ENCODE measurements at regions not wholly inside any gene's neighbourhood (a gene's known extent, or its start where the extent isn't known, plus 50 kb on each side); places are given as distances from the start of the nearest gene placed in this dataset.

DNA sequence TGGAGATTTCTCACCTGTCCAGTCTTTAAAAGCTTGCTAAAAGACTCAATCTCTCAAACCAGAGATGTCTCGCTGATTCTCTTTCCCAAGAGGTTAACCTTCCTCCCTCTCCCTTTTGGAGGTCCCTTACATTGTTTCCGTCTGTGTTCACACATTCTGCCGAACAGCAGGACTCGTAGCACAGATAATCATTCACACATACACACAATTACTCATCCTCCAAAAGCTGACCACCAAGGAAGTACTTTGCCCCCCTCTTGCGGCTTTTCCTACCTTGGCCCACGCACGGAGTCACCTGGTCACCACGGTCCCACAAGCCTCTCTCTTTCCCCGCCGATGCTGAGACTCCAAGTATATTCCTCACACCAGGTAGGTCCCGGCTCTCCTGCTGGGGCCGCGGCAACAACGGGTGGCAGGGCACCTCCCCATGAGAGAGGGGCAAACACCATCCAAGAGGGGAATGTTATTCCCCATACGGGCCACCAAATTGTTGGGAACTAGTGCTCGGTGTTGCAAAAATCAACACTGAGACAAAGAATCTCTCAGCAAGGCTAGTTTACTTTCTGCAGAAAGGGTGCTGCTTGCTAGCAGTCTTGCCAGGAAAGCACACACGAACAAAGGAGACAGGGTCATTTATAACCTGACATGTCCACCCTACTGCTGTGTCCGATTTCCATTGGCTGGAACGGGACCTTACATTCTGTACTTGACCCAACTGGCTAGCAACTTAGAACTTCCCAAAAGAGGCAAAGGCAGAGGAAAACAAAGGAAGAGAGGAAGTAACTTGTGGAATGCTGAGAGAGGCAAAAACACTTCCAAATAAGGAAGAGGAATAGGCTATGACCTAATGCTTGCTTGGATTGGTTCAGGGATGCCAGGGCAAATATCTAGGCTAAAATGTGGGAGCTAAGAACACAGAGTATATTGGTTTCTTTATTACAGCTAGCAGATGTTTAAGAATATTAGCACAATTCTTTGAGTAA is 102.1 kb upstream of the NECTIN3 start:
- no peak overlapping the region for H3K9ac ChIP-seq (ENCODE audit: insufficient read length, low read depth)
- no peaks in the 10 kb centered on the region for H3K4me1 ChIP-seq (ENCODE audit: insufficient read depth, insufficient read length)
- no peaks in the 10 kb centered on the region for H3K36me3 ChIP-seq (ENCODE audit: insufficient read depth, insufficient read length, low read length)
- H3K27me3 ChIP-seq (ENCODE audit: insufficient read depth, insufficient read length), result no peaks in the 10 kb centered on the region
- no peak overlapping the region for H3K4me3 ChIP-seq (ENCODE audit: insufficient read length, low read depth)
- DNase-seq (ENCODE audit: low read depth, low spot score), result no peak
- no peak for TF ChIP-seq YY1 (IDR thresholded peaks at IDR 0.05; ENCODE audit: insufficient read depth, insufficient read length)
- peaks cover 49% of the 10 kb centered on the region for H3K9me3 ChIP-seq (ENCODE audit: insufficient read depth, low read length)

DNA sequence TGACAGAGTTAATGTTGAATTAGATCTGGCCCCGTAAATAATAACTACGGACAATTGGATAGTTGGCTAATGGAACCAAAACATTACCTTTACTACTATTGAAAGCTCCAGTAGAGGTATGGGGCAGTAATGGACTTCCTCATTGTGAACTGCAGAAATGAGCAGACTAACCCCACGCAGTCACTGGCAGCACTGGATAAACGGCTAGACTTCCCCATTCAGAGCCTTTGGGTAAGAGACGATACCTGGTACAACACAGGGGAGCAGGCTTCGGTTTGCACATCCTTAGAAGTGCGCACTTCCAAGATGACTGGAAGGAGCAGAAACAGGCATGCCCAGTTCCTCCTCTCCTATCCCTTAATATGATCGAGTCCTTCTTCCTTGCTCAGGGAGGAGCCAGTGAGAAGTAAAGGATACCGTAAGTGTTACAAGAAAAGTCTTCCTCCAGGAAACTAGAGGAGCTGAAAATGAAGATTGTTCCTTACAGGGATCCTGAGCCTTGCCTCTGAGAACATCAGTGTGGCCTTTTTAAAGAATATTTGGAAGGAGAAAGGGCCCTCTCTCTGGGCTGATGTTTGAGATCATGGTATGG is 100.5 kb upstream of the NECTIN3 start:
- H3K9me3 ChIP-seq (ENCODE audit: insufficient read depth, low read length), result peaks cover 34% of the 10 kb centered on the region
- DNase-seq (ENCODE audit: low read depth, low spot score), result no peak
- no peaks in the 10 kb centered on the region for H3K27me3 ChIP-seq (ENCODE audit: insufficient read depth, insufficient read length)
- TF ChIP-seq ZNF274 (IDR thresholded peaks at IDR 0.05; ENCODE audit: low read depth, low read length) (no peak), SUZ12 (IDR thresholded peaks at IDR 0.05; ENCODE audit: extremely low read depth, insufficient read depth, insufficient read length) (no peak), YY1 (IDR thresholded peaks at IDR 0.05; ENCODE audit: insufficient read depth, insufficient read length) (no peak)
- no peaks in the 10 kb centered on the region for H3K36me3 ChIP-seq (ENCODE audit: insufficient read depth, insufficient read length, low read length)
- H3K4me1 ChIP-seq (ENCODE audit: insufficient read depth, insufficient read length), result no peaks in the 10 kb centered on the region
- H3K4me3 ChIP-seq (ENCODE audit: insufficient read length, low read depth), result no peak overlapping the region
- no peak overlapping the region for H3K9ac ChIP-seq (ENCODE audit: insufficient read length, low read depth)

DNA sequence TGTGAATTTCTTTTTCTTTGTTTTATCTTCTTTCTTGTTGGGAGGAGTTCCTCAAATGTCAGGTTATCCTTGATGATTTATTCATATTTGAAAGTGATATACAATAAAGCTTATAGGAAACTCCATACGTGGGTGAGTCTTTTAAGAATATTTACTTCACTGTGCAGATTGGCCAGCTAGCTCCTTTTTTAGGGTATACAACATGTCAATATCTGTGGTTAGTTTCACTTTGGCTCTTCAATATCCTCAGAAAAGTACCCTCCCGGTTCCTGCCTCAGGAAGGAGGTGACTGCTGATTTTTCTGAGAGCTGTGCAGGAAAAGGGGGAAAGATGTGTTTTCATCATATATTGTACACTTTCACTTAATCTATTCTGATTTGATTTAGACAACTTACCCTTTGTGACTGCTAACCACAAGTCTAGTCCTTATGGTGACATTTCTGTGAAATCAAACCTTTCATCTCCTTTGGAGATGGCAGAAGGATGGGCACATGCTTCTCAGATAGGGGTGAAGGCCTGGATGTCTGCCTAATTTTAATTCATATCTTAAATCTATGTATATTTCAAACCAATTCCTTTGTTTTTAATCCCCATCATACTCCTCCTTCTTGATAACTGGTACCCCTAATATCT is 98.2 kb upstream of the NECTIN3 start:
- no peak for DNase-seq (ENCODE audit: low read depth, low spot score)
- no peak overlapping the region for H3K4me3 ChIP-seq (ENCODE audit: insufficient read length, low read depth)
- H3K27me3 ChIP-seq (ENCODE audit: insufficient read depth, insufficient read length), result no peaks in the 10 kb centered on the region
- no peaks in the 10 kb centered on the region for H3K4me1 ChIP-seq (ENCODE audit: insufficient read depth, insufficient read length)
- H3K9me3 ChIP-seq (ENCODE audit: insufficient read depth, low read length), result peaks cover 29% of the 10 kb centered on the region
- no peaks in the 10 kb centered on the region for H3K36me3 ChIP-seq (ENCODE audit: insufficient read depth, insufficient read length, low read length)
- TF ChIP-seq YY1 (IDR thresholded peaks at IDR 0.05; ENCODE audit: insufficient read depth, insufficient read length) (no peak), SUZ12 (IDR thresholded peaks at IDR 0.05; ENCODE audit: extremely low read depth, insufficient read depth, insufficient read length) (no peak), ZNF274 (IDR thresholded peaks at IDR 0.05; ENCODE audit: low read depth, low read length) (no peak)
- H3K9ac ChIP-seq (ENCODE audit: insufficient read length, low read depth), result no peak overlapping the region

DNA sequence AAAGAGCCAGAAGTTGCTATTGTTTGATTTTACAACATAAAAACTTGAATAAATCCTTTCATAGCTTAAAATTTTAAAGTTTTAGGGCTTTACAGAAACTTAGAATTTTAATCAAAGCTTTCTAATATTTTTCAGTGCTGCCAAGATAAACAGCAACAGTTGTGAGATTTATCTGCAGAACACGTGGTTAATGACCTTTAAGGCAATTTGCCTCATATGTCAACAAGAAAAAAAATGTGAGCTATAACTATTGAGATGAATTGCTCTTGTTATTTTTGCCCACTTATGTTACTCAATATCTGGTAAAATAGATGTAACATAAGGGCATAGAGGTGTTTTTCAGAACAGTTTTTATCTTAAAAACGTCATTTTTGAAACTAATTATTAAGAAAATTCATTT is 96.7 kb upstream of the NECTIN3 start:
- DNase-seq (ENCODE audit: low read depth, low spot score), result no peak
- no peaks in the 10 kb centered on the region for H3K27me3 ChIP-seq (ENCODE audit: insufficient read depth, insufficient read length)
- peaks cover 18% of the 10 kb centered on the region; the same call in 1 of the 2 replicates for H3K9me3 ChIP-seq (ENCODE audit: insufficient read depth, low read length)
- H3K4me1 ChIP-seq (ENCODE audit: insufficient read depth, insufficient read length), result no peaks in the 10 kb centered on the region
- no peak overlapping the region for H3K9ac ChIP-seq (ENCODE audit: insufficient read length, low read depth)
- H3K36me3 ChIP-seq (ENCODE audit: insufficient read depth, insufficient read length, low read length), result no peaks in the 10 kb centered on the region
- no peak overlapping the region for H3K4me3 ChIP-seq (ENCODE audit: insufficient read length, low read depth)
- TF ChIP-seq ZNF274 (IDR thresholded peaks at IDR 0.05; ENCODE audit: low read depth, low read length) (no peak), YY1 (IDR thresholded peaks at IDR 0.05; ENCODE audit: insufficient read depth, insufficient read length) (no peak), SUZ12 (IDR thresholded peaks at IDR 0.05; ENCODE audit: extremely low read depth, insufficient read depth, insufficient read length) (no peak)

DNA sequence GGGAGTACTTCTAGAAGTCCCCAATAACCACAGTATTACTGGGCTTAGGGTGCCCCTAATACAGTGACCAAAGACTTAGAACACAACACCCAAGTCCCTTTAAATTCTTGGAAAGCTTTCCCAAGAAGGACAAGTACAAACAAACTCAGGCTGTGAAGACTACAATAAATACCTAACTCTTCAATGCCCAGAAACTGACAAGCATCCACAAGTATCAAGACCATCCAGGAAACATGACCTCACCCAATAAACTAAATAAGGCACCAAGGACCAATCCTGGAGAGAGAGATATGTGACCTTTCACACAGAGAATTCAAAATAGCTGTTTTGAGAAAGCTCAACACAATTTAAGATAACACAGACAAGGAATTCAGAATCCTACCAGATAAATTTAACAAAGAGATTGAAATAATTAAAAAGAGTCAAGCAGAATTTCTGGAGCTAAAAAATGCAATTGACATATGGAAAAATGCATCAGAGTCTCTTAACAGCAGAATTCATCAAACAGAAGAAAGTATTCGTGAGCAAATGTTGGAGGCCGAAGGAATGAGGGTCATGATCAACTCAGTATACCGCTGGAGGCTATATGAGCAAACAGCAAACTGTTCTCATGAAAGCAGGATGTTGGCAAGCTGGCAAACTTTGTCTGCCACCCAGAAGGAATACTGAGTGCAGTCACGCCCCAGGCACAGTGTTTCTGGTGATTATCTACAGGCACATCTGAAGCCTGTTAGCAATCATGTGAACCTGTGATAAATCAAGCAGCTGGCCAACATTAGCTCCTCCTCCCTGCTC is 87.0 kb upstream of the NECTIN3 start:
- H3K9me3 ChIP-seq (ENCODE audit: insufficient read depth, low read length), result peaks cover 4% of the 10 kb centered on the region; the same call in 1 of the 2 replicates

DNA sequence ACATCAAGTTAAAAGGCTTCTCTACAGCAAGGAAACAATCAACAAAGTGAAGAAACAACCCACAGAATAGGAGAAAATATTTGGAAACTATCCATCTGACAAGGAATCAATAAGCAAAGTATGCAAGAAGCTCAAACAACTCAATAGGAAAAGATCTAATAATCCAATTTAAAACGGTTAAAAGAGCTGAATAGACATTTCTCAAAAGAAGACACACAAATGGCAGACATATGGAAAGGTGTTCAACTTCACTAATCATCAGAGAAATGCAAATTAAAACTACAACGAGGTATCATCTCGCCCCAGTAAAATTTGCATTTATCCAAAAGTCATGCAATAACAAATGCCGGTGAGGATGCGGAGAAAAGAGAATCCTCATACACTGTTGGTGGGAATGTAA is 82.2 kb upstream of the NECTIN3 start:
- no peaks in the 10 kb centered on the region for H3K36me3 ChIP-seq (ENCODE audit: insufficient read depth, insufficient read length, low read length)
- no peaks in the 10 kb centered on the region for H3K9me3 ChIP-seq (ENCODE audit: insufficient read depth, low read length)
- DNase-seq (ENCODE audit: low read depth, low spot score), result no peak
- TF ChIP-seq YY1 (IDR thresholded peaks at IDR 0.05; ENCODE audit: insufficient read depth, insufficient read length) (no peak), ZNF274 (IDR thresholded peaks at IDR 0.05; ENCODE audit: low read depth, low read length) (no peak), SUZ12 (IDR thresholded peaks at IDR 0.05; ENCODE audit: extremely low read depth, insufficient read depth, insufficient read length) (no peak)
- no peak overlapping the region for H3K9ac ChIP-seq (ENCODE audit: insufficient read length, low read depth)
- H3K4me3 ChIP-seq (ENCODE audit: insufficient read length, low read depth), result no peak overlapping the region
- H3K27me3 ChIP-seq (ENCODE audit: insufficient read depth, insufficient read length), result no peaks in the 10 kb centered on the region
- no peaks in the 10 kb centered on the region for H3K4me1 ChIP-seq (ENCODE audit: insufficient read depth, insufficient read length)

More for the DNA sequence above, 87.0 kb upstream of the NECTIN3 start:
- H3K36me3 ChIP-seq (ENCODE audit: insufficient read depth, insufficient read length, low read length), result no peaks in the 10 kb centered on the region
- H3K4me3 ChIP-seq (ENCODE audit: insufficient read length, low read depth), result no peak overlapping the region
- H3K4me1 ChIP-seq (ENCODE audit: insufficient read depth, insufficient read length), result no peaks in the 10 kb centered on the region
- no peak for DNase-seq (ENCODE audit: low read depth, low spot score)
- no peaks in the 10 kb centered on the region for H3K27me3 ChIP-seq (ENCODE audit: insufficient read depth, insufficient read length)
- H3K9ac ChIP-seq (ENCODE audit: insufficient read length, low read depth), result no peak overlapping the region
- no peak for TF ChIP-seq SUZ12 (IDR thresholded peaks at IDR 0.05; ENCODE audit: extremely low read depth, insufficient read depth, insufficient read length)

All from NT2/D1 (cell line).